H9 (cell line): ENCODE measurements at regions not wholly inside any gene's neighbourhood (a gene's known extent, or its start where the extent isn't known, plus 50 kb on each side); places are given as distances from the start of the nearest gene placed in this dataset.

Experiments
- DNase-seq: peaks from one replicate; pipeline ENCODE4 v3.0.0-alpha.2; 2017
- H2AFZ ChIP-seq: one replicate; pipeline ENCODE4 v1.6.1; 2013; ENCODE audit warnings: mild to moderate bottlenecking, low read length, control low read depth, moderate library complexity
- H2AK5ac ChIP-seq: 2 replicates; pipeline ENCODE4 v1.6.1; 2013; ENCODE audit warnings: low read length, control low read depth, mixed read lengths; ENCODE audit not compliant: insufficient read length
- H2BK120ac ChIP-seq: one replicate; pipeline ENCODE4 v1.6.1; 2013; ENCODE audit warnings: low read depth, mild to moderate bottlenecking, low read length, control low read depth, inconsistent platforms; ENCODE audit not compliant: poor library complexity, severe bottlenecking
- H2BK12ac ChIP-seq: 2 replicates; pipeline ENCODE4 v1.6.1; 2013; ENCODE audit warnings: low read length, control low read depth, mixed read lengths, low read depth; ENCODE audit not compliant: insufficient read length
- H2BK15ac ChIP-seq: 2 replicates; pipeline ENCODE4 v1.6.1; 2013; ENCODE audit warnings: low read depth, low read length, control low read depth
- H2BK20ac ChIP-seq: one replicate; pipeline ENCODE4 v1.6.1; 2013; ENCODE audit warnings: low read depth, mild to moderate bottlenecking, low read length, control low read depth, inconsistent platforms; ENCODE audit not compliant: poor library complexity, severe bottlenecking
- H2BK5ac ChIP-seq: 2 replicates; pipeline ENCODE4 v1.6.1; 2013; ENCODE audit warnings: low read length, control low read depth, mixed read lengths; ENCODE audit not compliant: insufficient read length
- H3K14ac ChIP-seq: 2 replicates; pipeline ENCODE4 v1.6.1; 2013; ENCODE audit warnings: low read length, control low read depth; ENCODE audit not compliant: insufficient read depth
- H3K18ac ChIP-seq: 2 replicates; pipeline ENCODE4 v1.6.1; 2013; ENCODE audit warnings: low read depth, mild to moderate bottlenecking, mixed read lengths, low read length, control low read depth; ENCODE audit not compliant: insufficient read length
- H3K23ac ChIP-seq: 2 replicates; pipeline ENCODE4 v1.6.1; 2013; ENCODE audit warnings: low read length, control low read depth, mixed read lengths, low read depth; ENCODE audit not compliant: insufficient read length
- H3K23me2 ChIP-seq: 2 replicates; pipeline ENCODE4 v1.6.1; 2013; ENCODE audit warnings: low read depth, mild to moderate bottlenecking, mixed read lengths, low read length, control low read depth; ENCODE audit not compliant: insufficient read length, poor library complexity, severe bottlenecking
- H3K27ac ChIP-seq: 2 replicates; pipeline ENCODE4 v1.5.1; 2013; ENCODE audit warnings: low read length, control low read depth, mixed read lengths, low read depth; ENCODE audit not compliant: insufficient read length
- H3K27me3 ChIP-seq: 2 replicates; pipeline ENCODE4 v1.6.1; 2013; ENCODE audit warnings: low read length, control low read depth, inconsistent platforms; ENCODE audit not compliant: insufficient read depth
- H3K4ac ChIP-seq: 2 replicates; pipeline ENCODE4 v1.6.1; 2013; ENCODE audit warnings: low read depth, mild to moderate bottlenecking, control low read depth, inconsistent platforms, low read length, moderate library complexity
- H3K4me1 ChIP-seq: 2 replicates; pipeline ENCODE4 v1.6.1; 2013; ENCODE audit warnings: low read length, control low read depth, inconsistent platforms; ENCODE audit not compliant: insufficient read depth
- H3K4me2 ChIP-seq: 2 replicates; pipeline ENCODE4 v1.6.1; 2013; ENCODE audit warnings: low read length, control low read depth, mixed read lengths; ENCODE audit not compliant: insufficient read length, insufficient read depth
- H3K56ac ChIP-seq: 2 replicates; pipeline ENCODE4 v1.6.1; 2013; ENCODE audit warnings: low read depth, mild to moderate bottlenecking, mixed read lengths, low read length, control low read depth; ENCODE audit not compliant: insufficient read length
- H3K79me1 ChIP-seq: 2 replicates; pipeline ENCODE4 v1.6.1; 2013; ENCODE audit warnings: low read depth, mild to moderate bottlenecking, moderate library complexity, low read length, control low read depth, inconsistent platforms; ENCODE audit not compliant: insufficient read depth, poor library complexity, severe bottlenecking
- H3K79me2 ChIP-seq: 2 replicates; pipeline ENCODE4 v1.6.1; 2013; ENCODE audit warnings: low read length, control low read depth, inconsistent platforms; ENCODE audit not compliant: insufficient read depth
- H3K9ac ChIP-seq: 2 replicates; pipeline ENCODE4 v1.6.1; 2013; ENCODE audit warnings: low read length, control low read depth, mixed read lengths; ENCODE audit not compliant: insufficient read length; ENCODE audit errors: extremely low read depth
- H3K9me3 ChIP-seq: one replicate; pipeline ENCODE4 v1.6.1; 2013; ENCODE audit warnings: low read depth, low read length, inconsistent platforms; ENCODE audit not compliant: control insufficient read depth
- H3T11ph ChIP-seq: one replicate; pipeline ENCODE4 v1.6.1; 2013; ENCODE audit warnings: mild to moderate bottlenecking, low read length, control low read depth, inconsistent platforms
- H4K20me1 ChIP-seq: one replicate; pipeline ENCODE4 v1.6.1; 2013; ENCODE audit not compliant: control insufficient read depth, insufficient read length, insufficient read depth
- H4K5ac ChIP-seq: 2 replicates; pipeline ENCODE4 v1.6.1; 2013; ENCODE audit warnings: low read depth, mild to moderate bottlenecking, mixed read lengths, low read length, control low read depth; ENCODE audit not compliant: insufficient read length
- H4K8ac ChIP-seq: replicated peaks from 2 replicates; pipeline ENCODE4 v1.6.1; 2013; ENCODE audit warnings: low read length, control low read depth, mixed read lengths, low read depth; ENCODE audit not compliant: insufficient read length
- H4K91ac ChIP-seq: 2 replicates; pipeline ENCODE4 v1.6.1; 2013; ENCODE audit warnings: low read depth, mild to moderate bottlenecking, moderate library complexity, mixed read lengths, low read length, control low read depth; ENCODE audit not compliant: insufficient read length
- H3K27ac Mint-ChIP-seq, 3 experiments: 2 replicates in 2 of 3; 3 replicates in 1 of 3; pipeline ENCODE4 v1.8.0; 2020 to 2021; ENCODE audit warnings: mixed read lengths in 3 of 3, mild to moderate bottlenecking in 1 of 3, moderate library complexity in 1 of 3
- H3K27me3 Mint-ChIP-seq: 2 replicates; pipeline ENCODE4 v1.8.0; 2021; ENCODE audit warnings: low read depth, mild to moderate bottlenecking, moderate library complexity, mixed read lengths
- H3K36me3 Mint-ChIP-seq, 3 experiments: 2 replicates in 2 of 3; 3 replicates in 1 of 3; pipeline ENCODE4 v1.8.0; 2020 to 2021; ENCODE audit warnings: low read depth in 3 of 3, mixed read lengths in 3 of 3; ENCODE audit not compliant: insufficient read depth in 1 of 3
- H3K4me1 Mint-ChIP-seq, 2 experiments: 2 replicates each; pipeline ENCODE4 v1.8.0; 2020; ENCODE audit warnings: mixed read lengths in 2 of 2
- H3K4me3 Mint-ChIP-seq, 2 experiments: 2 replicates in 1 of 2; 3 replicates in 1 of 2; pipeline ENCODE4 v1.8.0; 2020 to 2021; ENCODE audit warnings: mild to moderate bottlenecking in 2 of 2, mixed read lengths in 2 of 2, moderate library complexity in 1 of 2
- H3K9me3 Mint-ChIP-seq, 2 experiments: 2 replicates in 1 of 2; 3 replicates in 1 of 2; pipeline ENCODE4 v1.8.0; 2020; ENCODE audit warnings: mild to moderate bottlenecking in 2 of 2, mixed read lengths in 2 of 2, moderate library complexity in 1 of 2
- CTCF ChIP-seq: fragments of 200-600 bp; sonication (generic); conservative IDR thresholded peaks from 3 replicates; pipeline ENCODE4 v1.8.0; 2021; ENCODE audit warnings: antibody characterized with exemption, mild to moderate bottlenecking
- WGBS: extraction: QIAGEN DNeasy Blood & Tissue Kit; methylation state at CpG from one replicate; pipeline ENCODE4 v1.1.7; 2013; ENCODE audit warnings: missing lambda C conversion rate, low lambda C conversion rate, mixed read lengths; ENCODE audit not compliant: insufficient read length; ENCODE audit errors: extremely low coverage; 5-methylcytosine and 5-hydroxymethylcytosine counted together

- Histone ChIP-seq H3K23me2 (no peaks in the 10 kb centered on the region), H3K4ac (no peak overlapping the region), H3K79me1 (no peaks in the 10 kb centered on the region), H3K27me3 (no peaks in the 10 kb centered on the region), H4K5ac (no peak overlapping the region), H4K8ac (no peak overlapping the region), H3K4me2 (no peak overlapping the region), H2AFZ (no peak overlapping the region), H3K9me3 (no peaks in the 10 kb centered on the region), H3K4me1 (peaks cover 18% of the 10 kb centered on the region; the same call in 1 of the 2 replicates), H3K23ac (no peak overlapping the region), H2BK15ac (no peak overlapping the region), H2BK12ac (no peak overlapping the region), H3K27ac (no peak overlapping the region), H3K18ac (no peak overlapping the region), H3K9ac (no peak overlapping the region), H3K56ac (no peak overlapping the region), H3K79me2 (no peaks in the 10 kb centered on the region), H2BK5ac (no peak overlapping the region), H4K91ac (no peak overlapping the region), H2BK20ac (no peak overlapping the region), H4K20me1 (no peaks in the 10 kb centered on the region), H2AK5ac (no peak overlapping the region), H3K14ac (no peak overlapping the region), H3T11ph (no peak overlapping the region), H2BK120ac (no peak overlapping the region)
- WGBS = no CpG with 5 or more reads among the region's 5 CpGs
- no peak overlapping the region for H3K4me3 Mint-ChIP-seq
- peaks cover 0 to 4% (median 0%) of the 10 kb centered on the region in 3 experiments; a peak in 2 of 7 replicates for H3K36me3 Mint-ChIP-seq
- no peak for TF ChIP-seq CTCF
- no peak overlapping the region for H3K27ac Mint-ChIP-seq
- peaks cover 2% of the 10 kb centered on the region; the same call in 1 of the 2 replicates for H3K27me3 Mint-ChIP-seq
- H3K4me1 Mint-ChIP-seq = peaks cover 29 to 36% of the 10 kb centered on the region in 2 experiments
- H3K9me3 Mint-ChIP-seq = no peaks in the 10 kb centered on the region; a peak in 1 of 5 replicates
- no peak for DNase-seq
These were observed 527.2 kb downstream of the GRIN2A start for GRCh38 chr16:9655051-9655450.
